GM20431 (cell line): ENCODE measurements at regions not wholly inside any gene's neighbourhood (a gene's known extent, or its start where the extent isn't known, plus 50 kb on each side); places are given as distances from the start of the nearest gene placed in this dataset.
"Not testable (repeated sequence)": the region's sequence is repeated elsewhere in the genome, so short reads cannot be mapped to it uniquely, and the experiment has no call there.

Source experiments
- in situ Hi-C: fragments of 300-500 bp; cut with MseI, MboI; formaldehyde crosslinking; loops from one replicate; pipeline ENCODE4 v1.15.0; 2020; ENCODE audit warnings: low sequenced_read_pairs; ENCODE audit not compliant: unreplicated experiment

GRCh38 chr4:108473163-108473720 is 147.1 kb upstream of the RPL34 start:
- in situ Hi-C loops, result no loop called here

GRCh38 chr4:108466936-108467902 is 153.2 kb upstream of the RPL34 start:
- in situ Hi-C loops, result no loop called here

- in situ Hi-C loops, result no loop called here
Measured at GRCh38 chr4:108465886-108466500, 154.4 kb upstream of the RPL34 start.

GRCh38 chr4:108458681-108459080 is 161.7 kb upstream of the RPL34 start:
- in situ Hi-C loops, result no loop called here

- in situ Hi-C loops, result no loop called here
Measured at GRCh38 chr4:108454227-108454626, 166.1 kb upstream of the RPL34 start.

GRCh38 chr4:108453366-108453765 is 167.0 kb upstream of the RPL34 start:
- in situ Hi-C loops, result no loop called here

- in situ Hi-C loops, result no loop called here
Measured at GRCh38 chr4:108450236-108450898, 170.0 kb upstream of the RPL34 start.

- in situ Hi-C loops, result no loop called here
Measured at GRCh38 chr4:108449129-108449528, 171.2 kb upstream of the RPL34 start.

- in situ Hi-C loops, result no loop called here
Measured at GRCh38 chr4:108446556-108446955, 173.8 kb upstream of the RPL34 start.

- in situ Hi-C loops, result no loop called here
Measured at GRCh38 chr4:108445716-108446115, 174.7 kb upstream of the RPL34 start.

GRCh38 chr4:108443585-108443984 is 176.8 kb upstream of the RPL34 start:
- in situ Hi-C loops, result no loop called here

- in situ Hi-C loops, result no loop called here
Measured at GRCh38 chr4:108433832-108434231, 186.5 kb upstream of the RPL34 start.

GRCh38 chr4:108433394-108433793 is 187.0 kb upstream of the RPL34 start:
- in situ Hi-C loops, result not testable (repeated sequence)

- in situ Hi-C loops, result no loop called here
Measured at GRCh38 chr4:108432418-108432817, 188.0 kb upstream of the RPL34 start.

GRCh38 chr4:108431986-108432385 is 188.4 kb upstream of the RPL34 start:
- in situ Hi-C loops, result no loop called here

GRCh38 chr4:108430921-108431320 is 189.5 kb upstream of the RPL34 start:
- in situ Hi-C loops, result no loop called here

GRCh38 chr4:108429662-108430061 is 190.7 kb upstream of the RPL34 start:
- in situ Hi-C loops, result no loop called here

- in situ Hi-C loops, result no loop called here
Measured at GRCh38 chr4:108428923-108429322, 191.5 kb upstream of the RPL34 start.

GRCh38 chr4:108427946-108428485 is 192.4 kb upstream of the RPL34 start:
- in situ Hi-C loops, result no loop called here

- in situ Hi-C loops, result no loop called here
Measured at GRCh38 chr4:108426493-108426892, 193.9 kb upstream of the RPL34 start.
